ENCODE measurements at regions not wholly inside any gene's neighbourhood (a gene's known extent, or its start where the extent isn't known, plus 50 kb on each side); places are given as distances from the start of the nearest gene placed in this dataset.

DNA sequence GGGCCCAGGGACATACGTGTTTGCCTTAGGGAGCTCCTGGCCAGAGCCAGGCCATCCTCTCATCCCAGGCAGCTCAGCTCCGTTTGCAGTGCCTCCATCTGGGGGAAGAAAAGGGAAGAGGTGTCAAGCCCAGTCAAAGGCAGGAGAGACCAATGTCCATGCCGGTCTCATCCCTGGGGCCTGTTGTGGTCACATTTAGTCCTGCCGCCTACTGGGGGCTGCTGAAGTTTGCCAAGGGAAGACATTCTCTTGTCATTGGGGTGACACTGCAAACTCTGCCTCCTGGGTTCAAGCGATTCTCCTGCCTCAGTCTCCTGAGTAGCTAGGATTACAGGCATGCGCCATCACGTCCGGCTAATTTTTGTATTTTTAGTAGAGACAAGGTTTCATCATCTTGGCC, 195.2 kb downstream of the UQCRFS1 start:
- Histone ChIP-seq H2AFZ (ENCODE audit: control insufficient read depth, low read depth, low read length) (no peak overlapping the region), H3K9me3 (replicated peaks; ENCODE audit: control insufficient read depth, insufficient read depth, low read length) (no peaks in the 10 kb centered on the region; the same call in 2 of the 3 replicates), H3K9ac (ENCODE audit: control insufficient read depth, insufficient read depth, low read length) (no peak overlapping the region), H4K20me1 (ENCODE audit: control insufficient read depth, insufficient read depth) (no peaks in the 10 kb centered on the region), H3K79me2 (ENCODE audit: control insufficient read depth, insufficient read depth, low read length) (no peaks in the 10 kb centered on the region), H3K4me2 (ENCODE audit: control insufficient read depth, insufficient read depth) (no peak overlapping the region), H3K4me3 (no peak overlapping the region), H3K4me1 (ENCODE audit: control insufficient read depth, insufficient read depth, low read length) (no peaks in the 10 kb centered on the region), H3K27ac (ENCODE audit: control insufficient read depth, insufficient read depth) (no peak overlapping the region), H3K36me3 (ENCODE audit: control insufficient read depth in 2 of 2, insufficient read depth in 2 of 2, low read length in 1 of 2) (no peaks in the 10 kb centered on the region), H3K27me3 (replicated peaks in 1 of 2; ENCODE audit: control insufficient read depth in 2 of 2, insufficient read depth in 2 of 2, low read length in 1 of 2) (no peaks in the 10 kb centered on the region)
- in situ Hi-C loops (cut with MboI) = no loop called here
- no peak for TF ChIP-seq CBFB (IDR thresholded peaks at IDR 0.05; ENCODE audit: low read depth)
- TF ChIP-seq, protein P1, sequence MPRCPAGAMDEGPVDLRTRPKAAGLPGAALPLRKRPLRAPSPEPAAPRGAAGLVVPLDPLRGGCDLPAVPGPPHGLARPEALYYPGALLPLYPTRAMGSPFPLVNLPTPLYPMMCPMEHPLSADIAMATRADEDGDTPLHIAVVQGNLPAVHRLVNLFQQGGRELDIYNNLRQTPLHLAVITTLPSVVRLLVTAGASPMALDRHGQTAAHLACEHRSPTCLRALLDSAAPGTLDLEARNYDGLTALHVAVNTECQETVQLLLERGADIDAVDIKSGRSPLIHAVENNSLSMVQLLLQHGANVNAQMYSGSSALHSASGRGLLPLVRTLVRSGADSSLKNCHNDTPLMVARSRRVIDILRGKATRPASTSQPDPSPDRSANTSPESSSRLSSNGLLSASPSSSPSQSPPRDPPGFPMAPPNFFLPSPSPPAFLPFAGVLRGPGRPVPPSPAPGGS (IDR thresholded peaks at IDR 0.05; ENCODE audit: borderline replicate concordance, insufficient read depth, low read depth, low read length, poor library complexity, severe bottlenecking) = no peak
- TF ChIP-seq, protein P2, sequence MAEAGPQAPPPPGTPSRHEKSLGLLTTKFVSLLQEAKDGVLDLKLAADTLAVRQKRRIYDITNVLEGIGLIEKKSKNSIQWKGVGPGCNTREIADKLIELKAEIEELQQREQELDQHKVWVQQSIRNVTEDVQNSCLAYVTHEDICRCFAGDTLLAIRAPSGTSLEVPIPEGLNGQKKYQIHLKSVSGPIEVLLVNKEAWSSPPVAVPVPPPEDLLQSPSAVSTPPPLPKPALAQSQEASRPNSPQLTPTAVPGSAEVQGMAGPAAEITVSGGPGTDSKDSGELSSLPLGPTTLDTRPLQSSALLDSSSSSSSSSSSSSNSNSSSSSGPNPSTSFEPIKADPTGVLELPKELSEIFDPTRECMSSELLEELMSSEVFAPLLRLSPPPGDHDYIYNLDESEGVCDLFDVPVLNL (IDR thresholded peaks at IDR 0.05; ENCODE audit: low read depth, low read length) = no peak
- TF ChIP-seq, protein P3, sequence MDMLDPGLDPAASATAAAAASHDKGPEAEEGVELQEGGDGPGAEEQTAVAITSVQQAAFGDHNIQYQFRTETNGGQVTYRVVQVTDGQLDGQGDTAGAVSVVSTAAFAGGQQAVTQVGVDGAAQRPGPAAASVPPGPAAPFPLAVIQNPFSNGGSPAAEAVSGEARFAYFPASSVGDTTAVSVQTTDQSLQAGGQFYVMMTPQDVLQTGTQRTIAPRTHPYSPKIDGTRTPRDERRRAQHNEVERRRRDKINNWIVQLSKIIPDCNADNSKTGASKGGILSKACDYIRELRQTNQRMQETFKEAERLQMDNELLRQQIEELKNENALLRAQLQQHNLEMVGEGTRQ (IDR thresholded peaks at IDR 0.05; ENCODE audit: borderline replicate concordance, low read depth, low read length) = no peak
- no peak for TF ChIP-seq YBX1 (IDR thresholded peaks at IDR 0.05)
- TF ChIP-seq RFX5 (IDR thresholded peaks at IDR 0.05; ENCODE audit: low read depth, low read length) = no peak
- no peak for TF ChIP-seq SIN3A (IDR thresholded peaks at IDR 0.05; ENCODE audit: low read depth, low read length)
- no peak for TF ChIP-seq IKZF1 (conservative IDR thresholded peaks at IDR 0.05)
- TF ChIP-seq NFIC (IDR thresholded peaks at IDR 0.05; ENCODE audit: low read depth, low read length) = no peak
- TF ChIP-seq SMAD1 (IDR thresholded peaks at IDR 0.05; ENCODE audit: low read depth, partially characterized antibody) = no peak
- TF ChIP-seq POU2F2 (IDR thresholded peaks at IDR 0.05; ENCODE audit: borderline replicate concordance, low read depth, low read length) = no peak
- TF ChIP-seq ZNF24 (IDR thresholded peaks at IDR 0.05) = no peak
- TF ChIP-seq CREB1 (IDR thresholded peaks at IDR 0.05; ENCODE audit: low read depth) = no peak
- no peak for TF ChIP-seq SMARCA5 (IDR thresholded peaks at IDR 0.05)
- TF ChIP-seq YY1 (IDR thresholded peaks at IDR 0.05; ENCODE audit: low read depth, low read length) = no peak
- TF ChIP-seq, protein P4, sequence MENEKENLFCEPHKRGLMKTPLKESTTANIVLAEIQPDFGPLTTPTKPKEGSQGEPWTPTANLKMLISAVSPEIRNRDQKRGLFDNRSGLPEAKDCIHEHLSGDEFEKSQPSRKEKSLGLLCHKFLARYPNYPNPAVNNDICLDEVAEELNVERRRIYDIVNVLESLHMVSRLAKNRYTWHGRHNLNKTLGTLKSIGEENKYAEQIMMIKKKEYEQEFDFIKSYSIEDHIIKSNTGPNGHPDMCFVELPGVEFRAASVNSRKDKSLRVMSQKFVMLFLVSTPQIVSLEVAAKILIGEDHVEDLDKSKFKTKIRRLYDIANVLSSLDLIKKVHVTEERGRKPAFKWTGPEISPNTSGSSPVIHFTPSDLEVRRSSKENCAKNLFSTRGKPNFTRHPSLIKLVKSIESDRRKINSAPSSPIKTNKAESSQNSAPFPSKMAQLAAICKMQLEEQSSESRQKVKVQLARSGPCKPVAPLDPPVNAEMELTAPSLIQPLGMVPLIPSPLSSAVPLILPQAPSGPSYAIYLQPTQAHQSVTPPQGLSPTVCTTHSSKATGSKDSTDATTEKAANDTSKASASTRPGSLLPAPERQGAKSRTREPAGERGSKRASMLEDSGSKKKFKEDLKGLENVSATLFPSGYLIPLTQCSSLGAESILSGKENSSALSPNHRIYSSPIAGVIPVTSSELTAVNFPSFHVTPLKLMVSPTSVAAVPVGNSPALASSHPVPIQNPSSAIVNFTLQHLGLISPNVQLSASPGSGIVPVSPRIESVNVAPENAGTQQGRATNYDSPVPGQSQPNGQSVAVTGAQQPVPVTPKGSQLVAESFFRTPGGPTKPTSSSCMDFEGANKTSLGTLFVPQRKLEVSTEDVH (IDR thresholded peaks at IDR 0.05; ENCODE audit: low read depth, partially characterized antibody) = no peak
- TF ChIP-seq, protein P5, sequence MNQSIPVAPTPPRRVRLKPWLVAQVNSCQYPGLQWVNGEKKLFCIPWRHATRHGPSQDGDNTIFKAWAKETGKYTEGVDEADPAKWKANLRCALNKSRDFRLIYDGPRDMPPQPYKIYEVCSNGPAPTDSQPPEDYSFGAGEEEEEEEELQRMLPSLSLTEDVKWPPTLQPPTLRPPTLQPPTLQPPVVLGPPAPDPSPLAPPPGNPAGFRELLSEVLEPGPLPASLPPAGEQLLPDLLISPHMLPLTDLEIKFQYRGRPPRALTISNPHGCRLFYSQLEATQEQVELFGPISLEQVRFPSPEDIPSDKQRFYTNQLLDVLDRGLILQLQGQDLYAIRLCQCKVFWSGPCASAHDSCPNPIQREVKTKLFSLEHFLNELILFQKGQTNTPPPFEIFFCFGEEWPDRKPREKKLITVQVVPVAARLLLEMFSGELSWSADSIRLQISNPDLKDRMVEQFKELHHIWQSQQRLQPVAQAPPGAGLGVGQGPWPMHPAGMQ (IDR thresholded peaks at IDR 0.05; ENCODE audit: borderline replicate concordance) = no peak
- POLR2A ChIA-PET = no interaction called here
- no peak for ATAC-seq
- no TSS peak for BruUV-seq (replicated peaks)
- FAIRE-seq = no peak
- no peak for DNase-seq (ENCODE audit: low read depth, low spot score)
- WGBS (ENCODE audit: insufficient coverage, insufficient replicate concordance, low lambda C conversion rate, missing lambda C conversion rate) = 56% methylated on average over 6 of the region's 8 CpGs
- intact Hi-C loops (cut with micrococcal nuclease; ENCODE audit: unreplicated experiment) = no loop called here
- RAD21 ChIA-PET (ENCODE audit: unreplicated experiment) = no interaction called here
- CTCF ChIA-PET = no interaction called here
- SMC1A ChIA-PET (ENCODE audit: uncharacterized antibody, unreplicated experiment) = no interaction called here
